GM19351 (cell line): ENCODE measurements at regions not wholly inside any gene's neighbourhood (a gene's known extent, or its start where the extent isn't known, plus 50 kb on each side); places are given as distances from the start of the nearest gene placed in this dataset.

Experiments used
- ATAC-seq: cut with Tn5 transposase; IDR thresholded peaks from one replicate; pipeline ENCODE4 v1.9.1; 2021; ENCODE audit warnings: mild to moderate bottlenecking, moderate library complexity; ENCODE audit not compliant: unreplicated experiment

DNA sequence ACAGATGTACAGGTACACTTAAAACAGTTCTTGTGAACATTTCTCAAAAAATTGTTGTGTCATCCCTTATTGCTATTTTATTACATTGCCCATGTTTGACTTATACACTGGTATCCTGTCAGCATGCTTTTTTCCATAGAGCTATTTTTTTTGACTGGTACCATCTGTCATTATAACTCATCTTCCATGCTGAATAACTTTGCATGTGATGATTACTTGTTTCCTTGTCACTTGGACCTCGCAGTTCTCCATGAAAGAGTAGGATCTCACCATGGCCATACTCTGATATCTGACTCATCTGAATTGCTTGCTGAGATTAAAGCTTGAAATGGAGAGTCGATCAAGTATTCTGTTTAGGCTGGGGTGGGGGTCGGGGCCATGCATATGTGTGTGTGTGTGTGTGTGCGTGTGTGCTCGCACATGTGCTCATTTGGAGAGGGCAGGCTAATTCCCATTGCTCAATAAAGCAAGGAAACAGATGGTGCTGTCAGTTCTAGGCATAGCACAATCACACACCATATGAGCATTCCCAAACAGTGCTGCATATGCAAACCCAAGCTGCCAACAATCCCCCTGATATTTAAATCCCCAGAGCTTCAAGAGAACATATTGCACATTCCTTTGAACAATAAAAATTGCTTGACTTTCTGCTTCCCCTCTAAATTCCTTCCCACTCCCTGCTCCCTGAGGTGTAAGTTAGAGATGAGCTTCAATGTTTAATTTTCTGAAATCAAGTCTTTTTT is 62.9 kb downstream of the NHLRC3 start:
- no peak for ATAC-seq

DNA sequence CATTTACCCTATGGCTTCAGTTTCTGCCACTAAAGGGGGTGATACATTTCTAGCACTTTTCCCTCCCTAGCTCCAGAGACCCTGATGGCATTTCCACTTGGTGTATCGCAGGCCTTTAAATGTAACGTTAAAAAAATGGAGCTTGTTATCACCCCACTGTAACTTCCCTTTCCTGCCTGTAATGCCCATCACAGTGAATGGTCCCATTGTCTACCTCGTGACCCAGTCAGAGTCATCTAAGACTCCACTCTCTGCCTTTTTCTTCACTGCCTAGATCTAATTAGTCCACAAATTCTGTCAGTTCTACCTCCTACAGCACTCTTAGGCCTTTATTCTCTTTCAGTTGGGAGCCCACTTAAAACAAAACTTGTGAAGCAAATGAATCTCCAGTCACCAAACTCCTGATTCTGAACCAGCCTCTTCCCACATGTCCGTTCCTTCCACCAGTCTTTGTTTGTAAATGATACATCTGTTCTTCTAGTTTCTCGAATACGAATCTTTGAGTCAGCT is 64.8 kb downstream of the NHLRC3 start:
- no peak for ATAC-seq

DNA sequence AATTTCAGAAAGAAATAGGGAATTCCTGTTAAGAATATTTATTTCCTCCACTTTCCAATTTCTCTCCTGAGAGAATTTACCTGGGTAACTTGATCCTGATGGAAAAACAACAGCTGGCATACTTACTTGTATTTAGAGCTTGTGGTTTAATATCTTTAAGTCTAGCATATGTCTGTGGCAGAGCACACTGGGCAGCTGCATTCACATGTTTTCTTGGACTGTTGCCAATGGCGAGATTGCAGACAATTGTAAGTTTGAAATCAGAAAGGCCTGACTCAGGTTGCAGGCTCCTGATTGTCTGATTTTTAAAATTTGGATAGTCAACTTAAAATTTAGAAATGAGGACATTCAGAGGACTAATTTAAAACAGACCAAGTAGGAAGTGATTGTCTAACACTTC is 66.9 kb downstream of the NHLRC3 start:
- no peak for ATAC-seq

DNA sequence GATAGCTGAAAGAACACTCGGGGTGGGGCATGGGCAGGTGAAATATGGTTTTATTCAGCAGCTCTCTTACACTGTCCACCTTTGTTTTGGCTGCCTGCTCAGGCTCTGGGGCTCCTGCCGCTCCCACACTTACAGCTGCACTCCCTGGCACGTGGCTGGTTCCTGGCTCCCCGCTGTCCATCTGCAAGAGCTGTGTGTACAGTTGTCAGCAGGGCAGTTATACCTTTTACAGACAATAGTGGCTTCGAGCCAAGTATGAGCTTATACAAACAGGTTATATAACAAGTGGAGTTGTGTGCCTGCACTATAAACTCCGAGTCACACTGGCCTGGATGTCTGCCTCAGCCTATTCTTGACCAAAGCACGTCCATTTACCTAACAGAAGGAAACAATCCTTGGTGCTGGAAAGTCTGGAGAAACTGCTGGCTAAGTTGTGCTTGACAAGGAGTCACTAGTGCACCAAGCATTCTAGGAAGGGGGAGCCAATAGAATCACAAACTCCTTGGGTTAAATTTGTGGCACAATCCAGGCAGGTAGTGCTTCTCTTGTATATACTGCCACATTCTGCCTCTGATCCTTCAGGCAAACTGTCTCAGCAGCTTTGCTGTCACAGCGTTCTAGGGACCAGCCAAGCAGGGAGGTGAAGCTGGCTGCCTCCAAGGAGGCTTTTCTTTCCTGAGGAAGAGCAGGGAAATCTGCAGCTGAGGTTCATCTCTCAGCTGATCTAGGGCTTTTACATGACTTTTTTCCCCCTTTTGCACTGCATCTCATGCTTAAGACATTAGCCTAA is 68.2 kb downstream of the NHLRC3 start:
- no peak for ATAC-seq

DNA sequence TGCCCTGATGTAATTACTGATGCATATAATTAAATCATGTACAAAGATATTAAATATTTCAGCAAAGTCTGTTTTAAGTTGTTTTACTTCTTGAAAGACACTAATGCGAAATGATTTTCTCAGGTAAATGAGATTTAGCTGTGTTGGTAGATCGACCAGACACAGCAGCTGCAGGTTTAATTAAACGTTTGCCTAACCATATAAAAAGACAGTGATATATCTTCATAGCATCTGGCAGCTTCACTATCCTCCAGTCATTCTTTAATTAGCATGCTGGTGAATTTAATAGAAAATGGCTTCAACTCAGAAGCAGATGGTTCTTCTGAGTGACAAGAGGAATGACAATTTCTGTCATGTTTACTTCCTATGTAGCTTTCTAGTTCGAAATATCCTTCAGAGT is 69.3 kb downstream of the NHLRC3 start:
- ATAC-seq: no peak

DNA sequence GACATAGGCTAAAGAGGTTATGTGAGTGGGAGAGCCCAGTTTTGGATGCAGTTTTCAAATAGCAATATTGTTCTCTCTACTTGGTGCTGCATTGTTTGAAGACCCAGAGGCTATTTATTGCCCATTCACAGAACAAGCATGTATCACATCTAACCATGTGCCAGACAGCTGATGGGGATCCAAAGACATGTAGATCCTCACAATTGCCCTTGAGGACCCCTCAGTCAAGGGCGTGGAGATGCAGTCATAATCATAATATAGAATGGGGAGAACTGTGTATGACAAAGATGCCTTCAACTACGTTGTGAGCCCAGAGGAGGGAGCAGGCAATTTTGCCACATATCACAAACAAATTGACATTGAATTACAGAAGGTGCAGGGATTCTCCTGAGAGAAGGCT is 70.5 kb downstream of the NHLRC3 start:
- ATAC-seq: no peak

DNA sequence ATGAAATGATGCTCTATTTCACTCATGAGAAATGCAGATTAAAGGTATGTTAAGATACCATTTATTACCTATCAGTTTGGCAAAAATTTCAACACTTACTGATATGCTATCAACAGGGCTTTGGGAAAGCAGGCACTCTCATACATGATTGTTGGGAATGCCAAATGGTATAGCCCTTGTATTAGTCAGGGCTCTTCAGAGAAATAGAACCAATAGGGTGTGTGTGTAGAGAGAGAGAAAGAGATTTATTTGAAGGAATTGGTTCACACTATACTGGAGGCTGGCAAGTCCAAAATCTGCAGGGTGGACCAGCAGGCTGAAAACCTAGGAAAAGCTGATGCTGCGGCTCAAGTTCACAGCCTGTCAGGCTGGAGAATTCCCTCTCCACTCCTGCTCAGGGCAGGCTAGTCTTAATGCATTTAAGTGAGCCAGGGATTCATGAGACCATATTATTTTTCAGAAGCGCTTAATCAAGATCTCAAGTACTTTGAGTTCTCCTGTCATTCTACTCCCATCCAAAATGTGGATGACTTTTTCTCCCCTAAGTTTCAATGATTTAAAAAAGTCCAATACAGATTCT is 72.4 kb downstream of the NHLRC3 start:
- ATAC-seq: no peak

DNA sequence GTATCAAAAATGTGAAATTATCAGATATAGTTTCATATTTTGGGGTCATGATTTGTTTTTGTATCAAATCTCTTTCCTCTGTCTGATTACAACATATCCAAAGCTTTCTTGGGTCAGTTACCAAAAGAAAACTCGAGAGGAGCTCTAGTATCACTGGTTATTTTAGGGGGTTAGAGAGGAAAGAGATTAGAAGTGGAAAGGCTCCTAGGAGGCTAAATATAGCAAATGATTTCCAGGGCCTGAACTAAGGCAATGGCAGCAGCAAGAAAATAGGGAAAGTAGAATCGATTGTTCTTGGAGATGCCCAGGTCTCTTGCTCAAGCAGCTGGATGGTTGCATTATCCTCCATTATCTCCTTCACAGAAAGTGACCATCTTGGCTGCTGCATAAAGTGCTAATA is 72.9 kb downstream of the NHLRC3 start:
- ATAC-seq: no peak

DNA sequence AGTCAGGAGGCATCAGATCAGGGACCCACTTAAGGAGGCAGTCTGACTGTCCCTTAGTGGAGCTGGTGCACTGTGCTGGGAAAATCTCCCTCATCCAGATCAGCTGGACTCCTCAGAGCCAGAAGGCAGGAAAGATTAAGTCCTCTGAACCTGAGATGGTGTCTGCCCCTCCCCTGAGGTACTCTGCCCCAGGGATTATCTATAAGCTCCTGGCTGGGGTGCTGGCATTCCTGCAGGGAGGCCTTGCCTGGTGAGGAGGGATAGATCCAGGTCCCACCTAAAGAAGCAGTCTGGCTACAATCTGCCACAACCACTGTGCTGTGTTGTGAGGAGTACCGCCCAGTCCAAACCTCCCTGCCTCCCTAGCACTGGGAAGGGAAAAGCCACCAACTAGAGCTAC is 81.2 kb downstream of the NHLRC3 start:
- ATAC-seq: no peak

DNA sequence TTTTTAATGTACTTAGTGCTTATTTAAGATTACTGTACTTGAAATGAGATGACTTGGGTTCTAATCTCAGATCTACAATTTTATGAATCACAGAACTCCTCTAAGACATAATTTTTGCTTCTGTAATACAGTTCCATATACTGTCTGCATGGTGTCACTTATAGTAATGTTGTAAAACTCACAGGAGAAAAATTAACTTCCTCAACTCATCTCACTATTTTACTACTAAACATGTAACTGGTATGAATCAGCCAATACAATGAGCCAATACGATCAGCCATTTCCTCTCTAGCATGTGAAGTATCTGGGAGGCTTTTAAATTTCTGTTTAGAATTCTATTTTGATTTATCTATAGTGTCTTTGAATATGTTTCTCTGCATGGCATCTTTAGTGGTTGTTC is 85.3 kb downstream of the NHLRC3 start:
- no peak for ATAC-seq

DNA sequence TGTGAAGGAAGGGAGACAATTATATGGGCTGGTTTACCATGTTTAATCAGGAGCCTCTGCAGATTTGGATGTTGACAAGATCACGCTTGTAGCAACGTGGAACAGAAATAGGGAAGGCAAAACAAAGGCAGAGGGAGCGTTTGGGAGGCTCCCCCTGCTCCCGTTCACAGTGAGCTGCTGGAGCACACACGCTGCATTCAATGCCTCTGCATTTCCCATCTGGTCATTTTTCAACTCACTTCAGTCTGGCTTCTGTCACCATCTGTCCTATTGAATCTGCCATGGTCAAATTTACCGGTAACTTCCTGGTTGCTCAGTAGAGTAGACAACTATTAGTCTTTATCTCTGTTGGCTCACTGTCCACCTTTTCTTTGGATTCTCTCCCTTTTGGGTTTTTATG is 91.0 kb downstream of the NHLRC3 start:
- no peak for ATAC-seq

DNA sequence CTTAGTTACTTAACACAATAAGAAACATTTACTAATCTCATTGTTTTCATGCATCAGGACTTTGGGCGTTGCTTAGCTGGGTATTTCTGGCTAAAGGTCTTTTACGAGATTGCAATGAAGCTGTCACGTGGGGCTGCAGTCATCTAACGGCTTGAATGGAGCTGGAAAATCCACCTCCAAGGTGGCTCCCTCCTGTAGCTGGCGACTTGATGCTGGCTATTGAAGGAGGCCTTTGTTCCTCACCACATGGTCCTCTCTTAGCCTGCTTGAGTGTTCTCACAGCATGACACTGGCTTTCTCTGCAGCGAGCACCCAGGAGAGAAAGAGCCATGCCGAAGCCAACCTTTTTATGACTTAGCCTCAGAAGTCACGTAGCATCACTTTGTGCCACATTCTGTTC is 92.0 kb downstream of the NHLRC3 start:
- ATAC-seq: no peak

DNA sequence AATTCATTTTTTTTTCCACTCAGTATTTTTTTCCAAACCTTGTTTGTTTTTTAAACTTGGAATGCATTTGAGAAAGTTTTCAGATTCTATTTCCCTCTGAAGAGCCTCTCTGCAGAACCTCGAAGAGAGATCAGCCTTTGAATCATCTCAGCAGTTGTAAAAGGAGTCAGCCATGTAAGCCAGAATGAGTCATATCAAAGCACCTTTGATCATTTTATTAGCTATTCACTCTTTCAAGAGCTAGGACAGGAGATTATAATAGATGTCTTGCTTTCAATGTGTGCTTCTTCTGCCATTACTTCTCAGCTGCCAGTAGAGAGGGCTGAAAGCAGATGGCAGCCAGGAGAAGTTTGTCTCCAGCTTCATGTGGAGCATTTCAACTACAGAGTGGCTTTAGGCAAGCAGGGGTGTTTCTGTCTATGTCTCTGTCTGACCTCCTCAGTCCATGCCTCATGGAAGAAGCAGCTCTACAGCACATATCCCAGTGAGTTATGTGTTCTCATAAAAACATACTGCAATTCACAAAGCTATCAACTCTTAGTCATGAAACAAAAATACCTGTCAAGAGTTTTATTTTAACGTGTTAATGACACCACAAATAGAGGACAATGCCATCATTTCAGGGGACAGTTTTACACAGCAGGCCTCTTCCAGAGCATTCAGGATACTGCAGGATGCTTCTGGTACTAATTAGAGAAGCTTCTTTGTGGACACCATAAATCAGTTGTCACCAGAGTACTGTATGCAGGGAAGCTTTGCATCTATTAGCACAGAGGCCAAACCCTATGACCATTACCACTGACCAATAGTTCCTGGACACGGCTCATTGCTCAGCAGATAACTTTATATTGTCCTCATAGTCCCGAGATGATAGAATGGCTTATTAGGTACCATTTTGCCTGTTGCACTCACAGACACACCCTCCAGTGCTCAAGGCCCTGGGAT is 94.3 kb downstream of the NHLRC3 start:
- ATAC-seq: no peak

DNA sequence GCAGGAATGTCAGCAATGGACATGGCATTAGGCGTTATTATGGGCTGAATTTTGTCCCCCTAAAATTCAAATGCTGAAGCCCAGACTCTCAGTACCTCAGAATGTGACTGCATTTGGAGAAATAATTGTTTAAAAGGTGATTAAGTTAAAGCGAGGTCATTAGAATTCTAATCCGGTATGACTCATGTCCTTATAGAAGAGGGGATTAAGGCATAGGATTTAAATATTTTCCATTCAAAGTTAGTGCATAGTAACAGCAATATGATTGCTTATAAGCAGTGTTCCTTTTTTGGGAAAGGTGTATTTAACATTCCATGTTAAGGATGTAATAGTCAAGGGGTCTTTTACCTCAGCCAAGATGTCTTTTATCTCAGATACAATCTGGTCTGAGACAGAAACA is 95.5 kb downstream of the NHLRC3 start:
- ATAC-seq: no peak

DNA sequence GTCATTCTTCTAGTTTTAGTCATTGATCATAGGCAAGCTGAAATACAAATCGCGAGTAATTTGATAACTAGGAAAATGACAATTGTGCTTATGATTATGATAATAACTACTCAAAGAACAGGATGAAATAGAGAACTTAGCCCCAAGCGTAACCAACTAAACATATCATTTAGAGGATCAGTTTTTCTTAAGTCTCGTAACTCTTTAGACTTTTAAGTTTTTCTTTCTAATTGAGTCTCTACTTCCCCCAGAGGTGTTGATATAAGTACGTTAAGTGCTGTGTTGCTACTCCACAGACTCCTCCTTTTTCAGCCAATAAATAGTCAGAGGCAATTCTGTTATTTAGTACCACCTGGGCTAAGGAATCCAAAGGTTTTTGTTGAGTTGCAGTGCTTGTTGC is 96.3 kb downstream of the NHLRC3 start:
- no peak for ATAC-seq

DNA sequence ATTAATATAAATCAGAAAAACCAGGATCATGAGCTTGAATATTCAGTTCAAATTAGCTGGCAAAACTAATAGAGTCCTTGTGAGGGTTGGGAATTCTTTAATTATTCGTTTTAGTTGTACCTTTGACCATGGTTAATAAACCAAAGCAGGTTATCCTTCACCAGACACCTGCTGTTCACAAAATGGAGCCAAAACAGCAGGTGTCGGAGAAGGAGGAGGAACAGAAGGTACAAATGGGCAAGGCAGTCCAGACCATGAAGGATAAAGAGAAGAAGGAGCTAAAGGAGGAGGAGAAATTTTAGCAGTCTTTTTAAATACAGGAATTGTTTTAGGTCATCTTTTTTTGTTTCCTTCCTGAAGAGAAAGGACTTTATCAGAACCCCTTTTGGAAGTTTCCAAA is 106.1 kb downstream of the NHLRC3 start:
- no peak for ATAC-seq

DNA sequence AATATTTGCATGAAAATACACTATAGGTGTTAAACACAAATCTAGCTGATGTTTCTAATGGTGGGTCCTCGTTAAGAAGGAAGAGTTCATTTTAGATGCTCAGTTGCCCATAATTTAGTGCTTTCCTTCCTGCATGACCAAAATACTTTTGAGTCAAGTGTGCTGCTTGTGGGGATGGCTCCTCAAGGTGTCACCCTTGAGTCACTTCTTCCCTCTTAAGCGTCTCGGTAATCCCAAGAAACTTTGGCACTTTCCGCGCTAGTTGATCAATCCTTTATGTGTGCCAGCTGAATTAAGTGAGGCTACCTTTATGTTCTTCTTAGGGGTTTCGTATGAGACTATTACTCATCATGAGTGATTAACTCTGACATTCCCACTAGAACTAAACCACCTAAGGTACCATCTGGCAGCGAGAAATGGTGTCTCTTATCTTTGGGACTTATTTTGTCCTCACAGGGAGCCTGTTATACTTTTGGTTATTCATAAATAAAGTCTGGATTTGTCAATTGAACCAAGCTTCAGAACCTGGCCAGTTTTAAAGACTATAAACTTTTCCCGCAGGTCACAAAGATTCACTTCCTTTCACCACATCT is 106.8 kb downstream of the NHLRC3 start:
- ATAC-seq: peak; percentile 68

DNA sequence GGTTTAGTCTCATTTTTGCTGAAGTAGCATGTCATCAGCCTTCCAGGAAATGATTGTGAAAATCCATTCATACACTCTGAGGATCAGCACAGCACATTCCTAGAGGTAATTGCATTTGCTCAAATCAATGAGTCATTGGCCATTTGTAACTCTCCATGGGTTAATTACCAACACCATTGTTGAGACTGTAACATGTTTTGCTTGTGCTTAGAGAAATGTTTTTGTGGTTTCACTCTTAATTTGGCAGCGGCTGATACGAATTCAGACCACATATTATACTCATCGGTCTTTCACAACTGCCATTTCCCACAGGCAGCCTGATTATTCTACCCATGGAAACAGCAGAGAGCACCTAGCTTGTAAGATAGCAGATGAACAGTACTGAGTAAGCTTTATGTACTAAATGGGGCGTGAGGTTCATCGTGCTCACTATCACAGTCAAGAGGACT is 110.3 kb downstream of the NHLRC3 start:
- ATAC-seq: peak; percentile 46

DNA sequence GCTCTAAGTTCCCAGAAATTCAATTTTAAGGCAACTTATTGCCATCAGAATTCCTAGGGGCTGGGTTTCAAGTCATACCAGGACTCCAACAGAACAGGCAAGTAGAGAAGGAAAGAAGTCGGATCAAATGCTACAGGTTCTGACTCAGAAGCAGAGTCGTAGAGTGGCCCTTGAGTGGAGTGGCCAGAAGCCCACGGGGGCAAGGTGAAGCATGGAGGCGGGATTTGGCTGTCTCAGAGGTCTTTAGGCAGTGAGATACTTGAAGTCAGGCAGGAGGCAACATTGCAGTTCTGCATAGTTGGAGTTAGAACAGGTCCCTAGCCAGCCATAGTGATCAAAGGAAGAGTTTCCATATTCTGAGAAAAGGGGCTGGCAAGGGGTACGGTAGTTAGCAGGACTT is 111.6 kb downstream of the NHLRC3 start:
- ATAC-seq: no peak

DNA sequence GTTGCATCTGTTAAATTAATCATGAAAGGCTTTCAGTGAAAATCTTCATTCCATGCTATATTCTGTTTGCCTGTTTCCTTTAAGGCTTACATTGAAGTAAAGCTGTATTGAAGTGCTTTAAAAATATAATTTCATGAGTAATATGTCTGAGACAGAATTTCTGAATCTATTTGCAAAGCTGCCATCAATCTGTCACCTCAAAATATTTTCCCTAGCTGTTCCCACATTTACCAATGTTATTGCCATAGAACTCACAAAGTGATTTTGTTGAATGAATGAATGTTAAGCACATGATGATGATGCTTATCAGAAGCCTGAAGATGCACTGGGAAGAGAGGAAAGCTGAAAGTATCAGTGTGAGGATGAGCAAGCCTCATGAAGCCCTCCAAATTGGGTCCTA is 115.8 kb downstream of the NHLRC3 start:
- ATAC-seq: no peak
